ENCODE measurements at regions not wholly inside any gene's neighbourhood (a gene's known extent, or its start where the extent isn't known, plus 50 kb on each side); places are given as distances from the start of the nearest gene placed in this dataset.
"Not testable (repeated sequence)": the region's sequence is repeated elsewhere in the genome, so short reads cannot be mapped to it uniquely, and the experiment has no call there.

DNA sequence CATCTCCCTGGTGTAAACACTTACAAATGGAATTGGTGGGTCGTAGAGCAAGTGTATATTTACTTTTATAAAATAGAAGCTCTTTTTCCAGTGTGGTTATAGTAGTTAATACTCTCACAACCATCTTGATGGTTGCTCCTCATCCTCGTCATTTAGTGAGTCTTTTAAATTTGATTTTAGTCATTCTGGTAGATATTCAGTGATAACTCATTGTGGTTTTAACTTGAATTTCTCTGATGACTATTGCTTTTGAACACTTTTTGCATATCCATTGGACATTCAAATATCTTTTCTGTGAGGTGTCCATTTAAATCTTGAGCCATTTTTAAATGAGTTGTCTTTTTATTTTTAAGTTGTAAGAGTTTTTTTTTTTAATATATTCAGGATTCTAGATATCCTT, 189.2 kb upstream of the PHACTR1 start:
- no peak for DNase-seq

DNA sequence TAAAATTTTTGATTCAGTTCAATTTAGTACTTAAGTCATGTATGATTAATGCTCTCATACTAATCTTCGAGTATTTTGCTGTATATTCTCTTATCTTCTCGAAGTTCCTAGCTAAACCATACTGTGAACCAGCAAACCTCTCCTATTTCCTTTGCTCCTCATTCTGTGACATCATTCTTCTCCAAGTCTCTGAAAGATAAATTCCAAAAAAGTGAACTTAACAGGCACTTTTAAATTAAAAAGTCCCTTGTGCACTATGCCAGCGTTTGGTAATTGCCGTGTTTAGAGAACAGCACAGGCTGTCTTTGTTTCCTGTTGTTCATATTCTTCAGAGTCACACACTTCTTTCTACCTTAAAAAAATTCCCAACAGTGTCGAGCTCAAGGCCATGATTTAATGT, 188.4 kb upstream of the PHACTR1 start:
- no peak for DNase-seq

DNA sequence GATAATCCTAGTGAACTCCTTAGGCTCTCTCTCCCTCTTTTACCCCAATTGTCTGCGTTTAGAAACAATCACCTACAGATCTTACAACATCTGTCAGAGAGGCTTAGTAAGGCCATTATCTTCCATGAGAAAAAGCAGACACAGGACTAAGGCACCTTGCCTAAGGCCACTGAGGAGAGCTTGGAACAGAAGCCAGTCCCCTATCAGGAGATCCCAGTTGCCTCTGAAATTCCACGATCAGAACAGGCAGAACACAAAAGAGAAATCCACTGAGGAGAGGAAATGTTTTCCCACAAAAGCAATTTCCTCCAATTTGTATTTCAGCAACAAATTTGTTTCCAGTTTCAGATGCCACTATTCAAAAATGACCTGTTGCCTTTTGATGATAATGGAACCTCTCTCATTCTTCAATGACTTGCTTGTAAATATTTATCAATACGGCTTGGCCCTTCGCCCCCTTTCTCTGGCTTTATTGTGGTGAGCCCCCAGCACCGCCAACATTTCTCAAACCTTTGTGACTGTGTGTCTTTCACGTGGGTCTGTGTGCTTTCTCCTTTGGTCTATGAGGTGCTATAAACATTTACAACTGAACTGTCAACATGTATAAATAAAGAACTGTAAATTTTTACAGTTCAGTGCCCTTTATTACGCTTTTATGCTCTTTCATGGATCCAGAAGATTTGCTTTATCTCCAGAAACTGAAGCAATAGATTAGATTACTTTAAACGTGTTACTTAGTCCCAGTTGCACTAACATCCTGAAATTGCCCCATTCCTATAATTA, 187.8 kb upstream of the PHACTR1 start:
- no peak for DNase-seq

DNA sequence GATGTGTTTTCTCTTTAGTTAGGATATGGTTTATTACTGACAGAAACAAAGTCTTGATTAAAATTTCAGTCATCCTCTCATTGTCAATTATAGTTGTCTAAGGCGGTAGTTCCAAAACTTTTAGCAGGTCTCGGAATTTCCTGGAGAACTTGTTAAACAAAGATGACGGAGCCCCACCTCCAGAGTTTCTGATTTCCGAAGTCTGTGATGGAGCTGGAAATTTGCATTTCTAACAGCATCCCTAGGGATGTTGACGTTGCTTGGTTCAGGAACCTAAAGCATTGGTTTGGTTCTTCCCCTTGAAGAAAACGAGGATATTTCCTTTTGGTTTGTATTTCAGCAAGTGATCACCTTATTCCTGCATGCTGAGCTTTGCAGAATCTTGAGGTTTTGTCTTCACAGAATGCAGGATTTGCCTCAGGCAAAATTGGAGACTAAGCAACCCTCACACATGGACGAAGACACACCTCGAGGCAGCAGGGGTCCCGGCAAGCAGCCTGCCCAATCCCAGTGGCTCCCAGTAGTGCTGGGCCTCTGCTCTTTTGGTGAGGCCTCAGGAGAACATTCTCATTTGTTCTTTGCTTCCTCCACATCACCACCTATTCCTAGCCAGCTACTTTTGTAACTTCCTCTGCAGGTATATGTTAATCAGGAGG, 187.1 kb upstream of the PHACTR1 start:
- DNase-seq: no peak

DNA sequence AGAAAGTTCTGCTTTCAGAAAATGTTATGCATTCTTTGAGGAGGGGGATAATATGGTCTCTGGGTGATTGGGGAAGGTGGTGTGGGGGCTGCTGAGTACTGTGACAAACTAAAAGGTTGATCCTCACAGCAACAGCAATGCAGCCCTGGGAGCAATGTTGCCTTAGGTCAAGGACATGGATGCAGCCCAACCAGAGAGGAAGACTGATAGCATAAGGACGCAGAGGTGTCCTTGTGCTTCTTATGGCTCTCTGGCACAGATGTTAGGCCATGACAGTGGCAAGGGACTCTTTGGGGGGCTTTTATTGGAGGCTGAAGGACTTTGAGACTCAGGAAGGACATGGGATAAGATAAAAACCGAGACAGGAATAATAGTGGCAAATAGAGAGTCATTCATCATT, 186.2 kb upstream of the PHACTR1 start:
- DNase-seq: no peak

DNA sequence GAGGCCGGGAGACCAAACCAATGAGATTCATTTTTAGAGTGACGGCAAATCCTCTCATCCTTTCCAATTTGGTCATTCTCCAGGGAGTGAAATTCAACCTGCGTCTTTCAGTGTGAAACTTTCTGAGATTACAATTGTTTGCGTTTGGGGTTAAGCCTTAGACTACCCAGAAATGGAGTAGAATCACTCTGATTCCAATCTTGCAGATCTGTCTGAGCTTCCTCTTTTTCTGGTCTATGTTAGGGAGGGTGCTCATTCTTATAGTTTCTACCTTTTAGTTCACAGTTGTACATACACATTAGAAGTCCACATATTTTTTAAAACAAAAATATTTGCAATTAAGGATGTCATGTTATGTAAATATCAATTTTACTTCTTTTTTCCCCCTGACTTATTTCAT, 183.0 kb upstream of the PHACTR1 start:
- no peak for DNase-seq

DNA sequence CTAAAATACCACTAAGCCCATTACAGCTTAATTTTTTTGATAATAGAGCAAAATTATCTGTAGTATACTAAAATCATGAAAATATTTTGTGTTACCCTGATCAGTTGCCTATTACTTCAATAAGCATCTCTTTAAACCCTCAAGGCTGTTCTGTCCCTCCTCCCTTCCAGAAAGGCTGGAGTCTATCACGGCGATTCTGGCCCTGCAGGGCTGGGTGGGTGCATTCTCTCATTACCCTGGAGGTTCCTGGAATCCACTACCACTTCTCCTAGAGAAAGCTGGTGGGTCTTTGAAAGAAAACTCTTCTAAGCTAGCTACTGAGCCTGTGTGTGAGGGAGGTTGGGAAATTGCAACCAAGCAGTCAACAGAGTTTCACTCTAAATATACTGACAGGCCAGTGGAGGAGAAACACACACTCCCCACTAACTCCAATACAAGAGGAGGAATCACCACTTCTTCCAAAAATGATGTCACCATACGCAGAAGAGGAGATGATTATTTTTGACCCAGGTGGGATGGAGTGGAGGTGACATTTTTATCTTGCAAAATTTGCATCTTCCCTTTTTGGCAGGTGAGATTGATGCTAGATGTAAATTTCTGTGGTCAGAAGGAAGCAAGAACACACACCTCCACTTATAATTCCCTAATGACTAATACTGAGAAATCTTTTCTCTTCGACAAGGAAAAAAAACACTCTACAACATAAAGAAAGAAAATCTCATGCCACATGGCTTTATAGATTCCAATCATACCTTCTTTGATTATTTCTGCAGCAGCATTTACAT, 182.3 kb upstream of the PHACTR1 start:
- DNase-seq: no peak

DNA sequence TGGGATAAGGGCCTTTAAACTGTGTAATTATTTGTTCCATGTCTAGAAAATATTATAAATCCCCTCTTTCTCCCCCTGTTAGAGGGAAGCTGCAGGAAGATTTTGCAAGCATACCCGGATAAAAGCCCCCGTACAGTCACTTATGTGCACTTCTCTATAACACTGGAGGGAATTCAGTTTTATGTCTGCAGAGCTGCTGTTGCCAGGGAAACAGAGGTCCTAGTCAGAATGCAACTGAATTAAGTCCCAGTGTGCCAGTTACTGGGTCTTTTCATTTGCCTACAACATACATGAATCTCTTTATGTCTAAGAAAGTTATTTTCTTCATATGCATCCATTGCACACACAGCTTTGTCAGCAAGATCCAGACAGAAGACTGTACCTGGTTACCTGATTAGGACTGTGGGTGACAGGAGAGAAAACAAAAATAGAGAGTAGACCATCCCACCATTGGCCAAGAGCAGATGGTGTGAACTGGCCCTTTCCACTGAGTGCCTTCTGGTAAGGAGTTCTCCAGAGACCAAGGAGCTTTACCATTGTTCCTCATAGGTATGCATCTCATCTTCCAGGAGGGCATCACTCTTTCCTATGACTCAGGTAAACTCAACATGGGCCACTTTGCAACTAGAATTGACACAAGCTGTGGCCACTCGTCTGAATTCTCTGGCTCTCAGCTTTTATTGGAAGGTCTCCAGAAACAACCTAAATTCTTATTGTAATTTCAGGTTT, 180.8 kb upstream of the PHACTR1 start:
- DNase-seq: no peak

DNA sequence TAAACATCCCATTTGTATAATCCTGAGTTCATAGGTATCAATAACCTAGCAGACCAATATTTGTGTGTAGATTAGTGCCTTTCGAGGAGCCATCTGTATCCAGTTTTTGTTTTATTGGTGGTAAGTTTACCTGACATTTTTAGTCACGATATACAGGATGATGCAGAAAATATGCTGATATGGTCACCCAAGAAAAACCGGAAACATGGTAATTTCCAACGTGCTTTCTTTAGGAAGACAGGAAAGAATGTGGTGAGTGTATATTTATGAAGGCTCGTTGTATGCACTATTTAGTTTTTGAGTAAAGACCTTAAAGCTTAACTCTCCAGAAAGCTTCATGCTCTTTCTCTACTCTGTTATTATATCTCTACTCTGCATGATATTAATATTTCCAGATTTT, 180.2 kb upstream of the PHACTR1 start:
- no peak for DNase-seq

DNA sequence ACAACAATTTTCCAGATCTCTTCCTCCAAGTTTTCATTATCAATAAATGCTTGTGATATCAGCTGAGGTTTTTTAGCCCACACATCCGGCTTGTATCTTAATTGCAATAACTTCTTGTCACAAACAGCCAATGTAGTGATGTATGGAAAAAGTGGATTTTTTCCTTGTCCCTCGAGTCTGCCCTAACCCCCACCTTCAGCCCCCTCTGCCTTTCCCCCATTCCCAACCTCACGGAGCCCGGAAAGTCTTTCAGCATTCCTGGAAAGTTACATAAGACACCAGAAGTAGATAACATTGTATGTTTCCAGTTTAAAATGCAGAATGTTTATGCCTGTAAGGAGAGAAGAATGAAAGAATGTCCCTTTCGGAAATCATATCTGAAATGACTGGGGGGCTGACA, 179.2 kb upstream of the PHACTR1 start:
- DNase-seq: no peak

DNA sequence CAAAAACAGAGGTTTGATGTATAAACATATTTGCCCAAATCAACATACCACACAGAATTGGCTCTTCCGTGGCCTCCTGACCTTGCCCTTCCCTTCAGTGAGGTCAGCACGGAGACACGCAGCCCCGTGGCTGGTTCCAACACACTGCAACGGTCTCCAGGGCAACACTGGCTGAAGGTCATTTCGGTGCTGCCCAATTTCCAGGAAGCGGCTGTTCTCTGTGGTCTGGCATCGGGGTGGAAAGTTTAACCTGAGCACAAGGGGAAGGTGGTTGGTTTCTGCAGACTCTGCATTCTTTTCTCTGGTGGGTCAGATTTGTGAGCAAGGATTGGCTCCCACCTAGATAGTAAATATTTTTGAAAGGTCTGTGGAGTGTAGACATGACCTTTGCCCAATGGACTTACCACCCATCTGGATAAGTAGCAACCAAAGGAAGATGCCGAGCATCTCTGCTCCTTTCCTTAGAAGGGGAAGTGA, 177.6 kb upstream of the PHACTR1 start:
- DNase-seq: no peak

DNA sequence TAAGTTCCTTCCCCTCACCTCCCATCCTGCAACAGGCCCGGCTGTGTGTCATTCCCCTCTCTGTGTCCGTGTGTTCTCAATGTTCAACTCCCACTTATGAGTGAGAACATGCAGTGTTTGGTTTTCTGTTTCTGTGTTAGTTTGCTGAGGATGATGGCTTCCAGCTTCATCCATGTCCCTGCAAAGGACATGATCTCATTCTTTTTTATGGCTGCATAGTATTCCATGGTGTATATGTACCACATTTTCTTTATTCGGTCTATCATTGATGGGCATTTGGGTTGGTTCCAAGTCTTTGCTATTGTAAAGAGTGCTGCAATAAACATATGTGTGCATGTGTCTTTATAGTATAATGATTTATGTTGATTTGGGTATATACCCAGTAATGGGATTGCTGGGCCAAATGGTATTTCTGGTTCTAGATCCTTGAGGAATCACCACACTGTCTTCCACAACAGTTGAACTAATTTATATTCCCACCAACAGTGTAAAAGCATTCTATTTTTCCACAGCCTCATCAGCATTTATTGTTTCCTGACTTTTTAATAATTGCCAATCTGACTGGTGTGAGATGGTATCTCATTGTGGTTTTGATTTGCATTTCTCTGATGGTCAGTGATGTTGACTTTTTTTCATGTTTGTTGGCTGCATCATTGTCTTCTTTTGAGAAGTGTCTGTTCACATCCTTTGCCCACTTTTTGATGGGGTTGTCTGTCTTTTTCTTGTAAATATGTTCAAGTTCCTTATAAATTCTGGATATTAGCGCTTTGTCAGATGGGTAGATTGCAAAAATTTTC, 174.1 kb upstream of the PHACTR1 start:
- DNase-seq: not testable (repeated sequence)

DNA sequence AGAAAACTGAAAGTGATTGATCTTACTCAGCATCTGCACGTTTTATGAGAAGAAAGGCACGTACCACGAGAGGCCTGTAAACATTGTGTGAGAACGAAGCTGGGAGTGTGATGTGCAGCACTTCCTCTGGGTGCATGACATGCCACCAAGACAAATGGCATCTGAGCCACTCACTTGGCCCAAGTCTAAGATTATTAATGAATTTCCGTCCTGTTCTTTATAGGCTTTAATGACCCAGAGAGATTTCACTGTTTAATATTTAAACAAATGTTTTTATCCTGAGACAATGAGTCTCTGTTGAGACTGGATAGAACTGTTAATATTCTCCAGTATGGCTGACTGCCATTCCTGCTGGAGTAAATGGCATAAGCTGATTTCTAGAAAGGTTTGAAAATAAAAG, 172.6 kb upstream of the PHACTR1 start:
- no peak for DNase-seq

DNA sequence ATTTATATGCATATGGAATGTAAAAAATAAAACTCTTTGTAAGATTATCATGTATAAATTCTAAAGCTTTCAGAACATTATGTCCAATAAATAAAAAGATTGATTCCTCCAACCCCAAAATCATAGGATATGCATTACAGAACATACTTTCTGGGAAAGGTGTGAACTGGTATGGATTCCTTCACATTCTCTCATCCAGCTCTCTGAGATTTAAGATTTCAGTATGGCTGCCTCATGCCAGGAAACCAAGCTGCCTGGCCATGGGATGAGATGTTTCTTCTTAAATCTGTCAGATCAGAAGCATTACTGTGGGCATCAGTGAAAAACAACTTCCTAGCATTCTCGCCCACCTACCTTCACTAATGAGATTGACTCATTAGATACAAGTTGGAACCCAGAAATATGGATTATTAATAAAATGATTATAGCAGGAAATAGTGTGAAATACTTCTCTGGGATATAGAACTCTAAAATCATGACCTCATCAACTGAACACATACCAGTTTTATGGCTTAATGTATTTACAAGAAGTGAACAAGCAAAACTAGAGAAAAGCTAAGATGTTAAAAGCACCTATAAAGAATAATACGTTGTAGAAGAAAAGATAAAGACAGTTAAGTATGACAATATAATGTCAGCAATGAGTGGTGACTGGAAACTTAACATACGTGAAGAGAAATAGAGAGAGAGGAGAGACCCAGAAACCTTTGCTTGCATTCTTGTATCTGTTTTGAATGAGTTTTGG, 171.6 kb upstream of the PHACTR1 start:
- no peak for DNase-seq

DNA sequence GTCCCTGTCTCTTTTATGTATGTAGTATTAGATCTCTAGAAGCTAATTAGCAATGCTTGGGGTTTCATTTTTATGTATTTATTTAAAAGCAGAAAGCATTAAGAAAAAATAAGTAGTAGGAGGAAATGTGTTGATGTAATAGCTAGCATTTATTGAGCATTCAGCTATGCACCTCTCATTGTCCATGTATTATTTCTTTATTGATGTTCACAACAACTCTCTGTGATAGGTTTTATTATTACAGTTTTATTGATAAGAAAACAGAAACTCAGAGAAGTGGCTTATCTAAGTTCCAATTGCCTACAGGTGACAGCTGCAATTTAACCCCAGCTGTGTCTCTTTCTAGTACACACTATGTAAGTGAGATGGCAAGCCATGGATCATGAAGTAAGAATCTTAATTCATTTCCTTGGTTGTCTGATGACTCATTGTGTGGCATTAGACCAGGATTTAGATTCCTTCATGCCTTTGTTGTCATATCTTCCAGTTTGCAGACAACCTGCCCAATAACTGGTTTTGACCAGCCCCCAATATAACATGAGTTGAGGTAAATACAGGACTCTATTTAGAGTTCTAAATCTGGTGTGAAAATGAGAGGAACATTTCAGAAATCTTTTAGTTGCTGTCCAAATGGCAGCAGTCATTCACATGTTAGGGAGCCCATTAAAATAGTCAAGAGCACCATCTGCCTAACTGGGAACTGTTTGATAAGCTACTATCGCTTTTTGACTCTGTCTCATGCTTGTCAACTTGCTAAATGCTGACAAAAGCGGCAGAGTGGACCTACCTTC, 170.8 kb upstream of the PHACTR1 start:
- no peak for DNase-seq

DNA sequence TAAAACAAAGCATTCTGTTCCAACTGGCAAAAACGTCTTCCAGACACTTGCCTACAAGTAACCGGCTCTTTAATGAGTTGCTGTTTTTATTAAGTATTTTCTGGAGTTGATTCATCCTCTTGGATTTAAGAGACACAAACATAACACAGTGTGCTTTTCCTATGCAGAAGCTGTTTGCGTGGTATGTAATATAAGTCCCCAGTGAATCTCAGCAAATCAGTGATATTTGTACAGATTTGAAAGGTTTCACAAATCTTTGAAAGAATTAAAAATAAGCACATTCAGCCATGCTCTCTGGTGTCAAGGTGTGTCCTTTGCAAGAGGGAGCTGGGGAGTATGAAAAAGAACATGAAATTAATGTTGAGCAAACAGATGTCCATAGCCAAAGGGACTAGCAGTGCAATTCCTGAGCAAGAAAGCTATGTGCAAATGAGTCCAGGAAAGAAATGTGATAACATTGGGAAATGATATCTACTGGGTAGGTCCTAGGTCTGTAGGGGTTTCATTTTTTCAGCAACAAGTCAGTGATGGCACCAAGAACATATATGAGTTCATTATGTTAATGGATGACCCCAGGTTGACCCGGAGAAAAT, 170.1 kb upstream of the PHACTR1 start:
- DNase-seq: no peak

DNA sequence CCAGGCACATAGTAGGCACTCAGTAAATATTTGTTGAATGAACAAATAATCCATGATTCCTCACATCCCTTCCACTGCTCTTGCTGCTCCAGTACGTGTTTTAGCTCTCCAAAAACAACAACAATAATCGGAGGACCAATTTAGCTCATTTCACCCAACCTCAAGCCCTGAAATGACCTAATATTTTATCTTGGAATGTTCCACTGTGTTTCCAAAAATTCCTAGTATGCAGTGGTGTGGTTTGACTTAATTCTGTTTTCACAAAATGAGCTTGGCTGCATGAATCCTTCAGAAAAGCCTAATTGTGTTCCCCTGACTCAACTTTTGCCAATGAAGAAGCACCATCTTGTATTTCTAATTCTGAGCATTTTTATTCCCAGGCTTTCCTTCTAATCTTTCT, 168.0 kb upstream of the PHACTR1 start:
- no peak for DNase-seq

DNA sequence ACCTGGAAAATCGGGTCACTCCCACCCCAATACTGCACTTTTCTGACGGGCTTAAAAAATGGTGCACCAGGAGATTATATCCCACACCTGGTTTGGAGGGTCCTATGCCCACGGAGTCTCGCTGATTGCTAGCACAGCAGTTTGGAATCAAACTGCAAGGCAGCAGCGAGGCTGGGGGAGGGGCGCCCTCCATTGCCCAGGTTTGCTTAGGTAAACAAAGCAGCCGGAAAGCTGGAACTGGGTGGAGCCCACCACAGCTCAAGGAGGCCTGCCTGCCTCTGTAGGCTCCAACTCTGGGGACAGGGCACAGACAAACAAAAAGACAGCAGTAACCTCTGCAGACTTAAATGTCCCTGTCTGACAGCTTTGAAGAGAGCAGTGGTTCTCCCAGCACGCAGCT, 167.1 kb upstream of the PHACTR1 start:
- DNase-seq: not testable (repeated sequence)

DNA sequence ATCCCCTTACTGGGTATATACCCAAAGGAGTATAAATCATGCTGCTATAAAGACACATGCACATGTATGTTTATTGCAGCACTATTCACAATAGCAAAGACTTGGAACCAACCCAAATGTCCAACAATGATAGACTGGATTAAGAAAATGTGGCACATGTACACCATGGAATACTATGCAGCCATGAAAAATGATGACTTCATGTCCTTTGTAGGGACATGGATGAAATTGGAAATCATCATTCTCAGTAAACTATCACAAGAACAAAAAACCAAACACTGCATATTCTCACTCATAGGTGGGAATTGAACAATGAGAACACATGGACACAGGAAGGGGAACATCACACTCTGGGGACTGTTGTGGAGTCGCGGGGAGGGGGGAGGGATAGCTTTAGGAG, 161.7 kb upstream of the PHACTR1 start:
- not testable (repeated sequence) for DNase-seq

DNA sequence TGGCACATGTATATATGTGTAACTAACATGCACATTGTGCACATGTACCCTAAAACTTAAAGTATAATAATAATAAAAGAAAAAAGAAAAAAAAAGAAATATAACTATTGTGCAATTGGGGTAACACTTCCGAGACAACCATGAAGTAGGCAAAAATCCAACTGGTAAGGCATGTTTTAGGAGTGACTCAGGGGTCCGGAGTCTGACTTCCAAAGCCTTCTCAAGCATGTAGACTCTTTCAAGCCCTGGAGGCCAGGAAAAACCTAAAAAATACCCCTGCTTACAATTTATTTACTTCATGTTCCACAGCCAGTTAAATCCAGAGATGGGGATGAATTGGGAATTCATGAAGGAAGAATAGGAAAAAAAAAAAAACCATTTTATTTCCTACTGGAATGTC, 161.3 kb upstream of the PHACTR1 start:
- no peak for DNase-seq
